ENCODE measurements at regions not wholly inside any gene's neighbourhood (a gene's known extent, or its start where the extent isn't known, plus 50 kb on each side); places are given as distances from the start of the nearest gene placed in this dataset.

- Histone ChIP-seq H4K5ac (ENCODE audit: insufficient read length, low read depth, low read length) (no peak overlapping the region), H3K9me3 (ENCODE audit: control insufficient read depth, low read depth, low read length) (no peaks in the 10 kb centered on the region), H3K27me3 (ENCODE audit: insufficient read depth, low read length) (no peaks in the 10 kb centered on the region), H3K23ac (ENCODE audit: insufficient read length, low read depth, low read length) (no peak overlapping the region), H2BK5ac (ENCODE audit: insufficient read length, low read length) (no peak overlapping the region), H3K4ac (ENCODE audit: low read depth, low read length) (no peak overlapping the region), H3K14ac (ENCODE audit: insufficient read depth, low read length) (no peak overlapping the region), H2AFZ (ENCODE audit: low read length) (no peak overlapping the region), H2BK120ac (ENCODE audit: low read depth, low read length, poor library complexity, severe bottlenecking) (no peak overlapping the region), H3K79me1 (ENCODE audit: insufficient read depth, low read depth, low read length, poor library complexity, severe bottlenecking) (no peaks in the 10 kb centered on the region), H2BK20ac (ENCODE audit: low read depth, low read length, poor library complexity, severe bottlenecking) (no peak overlapping the region), H3T11ph (ENCODE audit: low read length) (no peak overlapping the region), H2AK5ac (ENCODE audit: insufficient read length, low read length) (no peak overlapping the region), H4K91ac (ENCODE audit: insufficient read length, low read depth, low read length) (no peak overlapping the region), H3K23me2 (ENCODE audit: insufficient read length, low read depth, low read length, poor library complexity, severe bottlenecking) (no peaks in the 10 kb centered on the region), H4K8ac (replicated peaks; ENCODE audit: insufficient read length, low read depth, low read length) (no peak overlapping the region), H3K4me2 (ENCODE audit: insufficient read depth, insufficient read length, low read length) (no peak overlapping the region), H2BK12ac (ENCODE audit: insufficient read length, low read depth, low read length) (no peak overlapping the region), H3K18ac (ENCODE audit: insufficient read length, low read depth, low read length) (no peak overlapping the region), H3K4me1 (ENCODE audit: insufficient read depth, low read length) (no peaks in the 10 kb centered on the region), H4K20me1 (ENCODE audit: control insufficient read depth, insufficient read depth, insufficient read length) (no peaks in the 10 kb centered on the region), H3K9ac (ENCODE audit: extremely low read depth, insufficient read length, low read length) (no peak overlapping the region), H2BK15ac (ENCODE audit: low read depth, low read length) (no peak overlapping the region), H3K27ac (ENCODE audit: insufficient read length, low read depth, low read length) (no peak overlapping the region), H3K79me2 (ENCODE audit: insufficient read depth, low read length) (no peaks in the 10 kb centered on the region), H3K56ac (ENCODE audit: insufficient read length, low read depth, low read length) (no peak overlapping the region)
- WGBS (ENCODE audit: extremely low coverage, insufficient read length, low lambda C conversion rate): no CpG with 5 or more reads among the region's 1 CpG
- Mint-ChIP-seq H3K4me1 (peaks cover 11 to 23% of the 10 kb centered on the region in 2 experiments), H3K27ac (no peak overlapping the region), H3K4me3 (no peak overlapping the region), H3K36me3 (ENCODE audit: insufficient read depth in 1 of 3, low read depth in 3 of 3) (no peaks in the 10 kb centered on the region), H3K9me3 (no peaks in the 10 kb centered on the region; a peak in 1 of 5 replicates), H3K27me3 (ENCODE audit: low read depth) (no peaks in the 10 kb centered on the region)
- TF ChIP-seq CTCF (conservative IDR thresholded peaks at IDR 0.05): no peak
- no peak for DNase-seq
Observed at GRCh38 chr14:48890333-48890732, 695.8 kb downstream of the RPS29 start.

Data from H9 (cell line).